ENCODE measurements at regions not wholly inside any gene's neighbourhood (a gene's known extent, or its start where the extent isn't known, plus 50 kb on each side); places are given as distances from the start of the nearest gene placed in this dataset.

- Histone ChIP-seq H3K4me3 (no peak overlapping the region), H3K27ac (no peak overlapping the region)
- DNase-seq (ENCODE audit: low spot score), result no peak
- TF ChIP-seq, protein P1, sequence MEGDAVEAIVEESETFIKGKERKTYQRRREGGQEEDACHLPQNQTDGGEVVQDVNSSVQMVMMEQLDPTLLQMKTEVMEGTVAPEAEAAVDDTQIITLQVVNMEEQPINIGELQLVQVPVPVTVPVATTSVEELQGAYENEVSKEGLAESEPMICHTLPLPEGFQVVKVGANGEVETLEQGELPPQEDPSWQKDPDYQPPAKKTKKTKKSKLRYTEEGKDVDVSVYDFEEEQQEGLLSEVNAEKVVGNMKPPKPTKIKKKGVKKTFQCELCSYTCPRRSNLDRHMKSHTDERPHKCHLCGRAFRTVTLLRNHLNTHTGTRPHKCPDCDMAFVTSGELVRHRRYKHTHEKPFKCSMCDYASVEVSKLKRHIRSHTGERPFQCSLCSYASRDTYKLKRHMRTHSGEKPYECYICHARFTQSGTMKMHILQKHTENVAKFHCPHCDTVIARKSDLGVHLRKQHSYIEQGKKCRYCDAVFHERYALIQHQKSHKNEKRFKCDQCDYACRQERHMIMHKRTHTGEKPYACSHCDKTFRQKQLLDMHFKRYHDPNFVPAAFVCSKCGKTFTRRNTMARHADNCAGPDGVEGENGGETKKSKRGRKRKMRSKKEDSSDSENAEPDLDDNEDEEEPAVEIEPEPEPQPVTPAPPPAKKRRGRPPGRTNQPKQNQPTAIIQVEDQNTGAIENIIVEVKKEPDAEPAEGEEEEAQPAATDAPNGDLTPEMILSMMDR (IDR thresholded peaks at IDR 0.05), result no peak
These were observed 91.3 kb downstream of the DHCR7 start for GRCh38 chr11:71356904-71357303.

- no peak overlapping the region for H3K27ac ChIP-seq
- H3K4me3 ChIP-seq, result no peak overlapping the region
- TF ChIP-seq, protein P1 (IDR thresholded peaks at IDR 0.05), result no peak
- no peak for DNase-seq (ENCODE audit: low spot score)
These were observed 91.8 kb downstream of the DHCR7 start for GRCh38 chr11:71356280-71356876.

DNA sequence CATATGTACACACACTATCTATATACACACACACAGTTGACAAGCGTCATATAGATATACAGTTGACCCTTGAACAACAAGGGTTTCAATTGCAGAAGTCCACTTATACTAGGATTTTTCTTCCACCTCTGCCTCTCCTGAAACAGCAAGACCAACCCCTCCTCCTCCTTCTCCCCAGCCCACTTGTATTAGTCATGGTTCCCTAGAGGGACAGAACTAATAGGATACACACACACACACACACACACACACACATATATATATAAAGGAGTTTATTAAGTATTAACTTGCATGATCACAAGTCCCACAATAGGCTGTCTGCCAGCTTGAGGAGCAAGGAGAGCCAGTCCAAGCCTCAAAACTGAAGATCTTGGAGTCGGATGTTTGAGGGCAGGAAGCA lies 92.9 kb downstream of the DHCR7 start:
- no peak overlapping the region for H3K27ac ChIP-seq
- TF ChIP-seq, protein P1 (IDR thresholded peaks at IDR 0.05), result no peak
- no peak for DNase-seq (ENCODE audit: low spot score)
- H3K4me3 ChIP-seq, result no peak overlapping the region

- Histone ChIP-seq H3K4me3 (no peak overlapping the region), H3K27ac (no peak overlapping the region)
- DNase-seq (ENCODE audit: low spot score), result no peak
- TF ChIP-seq, protein P1 (IDR thresholded peaks at IDR 0.05), result no peak
These were observed 93.6 kb downstream of the DHCR7 start for GRCh38 chr11:71354394-71355105.

GRCh38 chr11:71352748-71353147 lies 95.4 kb downstream of the DHCR7 start:
- Histone ChIP-seq H3K4me3 (no peak overlapping the region), H3K27ac (no peak overlapping the region)
- TF ChIP-seq, protein P1 (IDR thresholded peaks at IDR 0.05), result no peak
- no peak for DNase-seq (ENCODE audit: low spot score)

GRCh38 chr11:71352226-71352625 lies 96.0 kb downstream of the DHCR7 start:
- no peak overlapping the region for H3K27ac ChIP-seq

More at GRCh38 chr11:71352226-71352625, 96.0 kb downstream of the DHCR7 start:
- TF ChIP-seq, protein P1 (IDR thresholded peaks at IDR 0.05), result no peak
- no peak for DNase-seq (ENCODE audit: low spot score)
- H3K4me3 ChIP-seq, result no peak overlapping the region
